B cell (primary cell): ENCODE measurements at regions not wholly inside any gene's neighbourhood (a gene's known extent, or its start where the extent isn't known, plus 50 kb on each side); places are given as distances from the start of the nearest gene placed in this dataset.

Experiments
- ATAC-seq: fragments of 200-7000 bp; cut with Tn5 transposase; one replicate; pipeline ENCODE4 v1.10.0; 2021; ENCODE audit warnings: low read depth, mild to moderate bottlenecking, moderate number of reproducible peaks, moderate library complexity
- CTCF ChIA-PET: fragments of 350-600 bp; sonication (Branson Sonifier 250); formaldehyde crosslinking; loops from one replicate; lab custom pipeline; 2021; ENCODE audit warnings: antibody characterized with exemption, inconsistent platforms; lab: Charles Lee
- POLR2A ChIA-PET: fragments of 350-600 bp; sonication (Branson Sonifier 250); formaldehyde crosslinking; loops from one replicate; lab custom pipeline; 2021; ENCODE audit warnings: antibody characterized with exemption; lab: Charles Lee
- DNase-seq: peaks from one replicate; pipeline ENCODE4 v3.0.0; 2013
- H2AFZ ChIP-seq: 2 replicates; pipeline ENCODE4 v1.6.1; 2012; ENCODE audit warnings: mild to moderate bottlenecking, low read depth, low read length; ENCODE audit not compliant: insufficient read depth, poor library complexity, severe bottlenecking
- H3K27ac ChIP-seq, 2 donors: 1 replicate in 1 of 2; 2 replicates in 1 of 2; pipeline ENCODE4 v1.5.1; 2012 to 2013; ENCODE audit warnings: low read length in 2 of 2, mild to moderate bottlenecking in 2 of 2, moderate library complexity in 1 of 2
- H3K27me3 ChIP-seq, 4 experiments: fragments of 200-600 bp in 1 of 4; sonication (generic) in 1 of 4; replicated peaks in 1 of 4; 1 replicate in 2 of 4; 2 replicates in 2 of 4; pipeline versions ENCODE4 v1.6.1 to v1.7.0; 2013 to 2016; ENCODE audit warnings: low read length in 3 of 4, mild to moderate bottlenecking in 2 of 4, mixed read lengths in 1 of 4, moderate library complexity in 1 of 4; ENCODE audit not compliant: insufficient read depth in 4 of 4, control insufficient read depth in 3 of 4; ENCODE audit errors: control extremely low read depth in 1 of 4
- H3K36me3 ChIP-seq, 2 experiments: replicated peaks in 1 of 2; 1 replicate in 1 of 2; 2 replicates in 1 of 2; pipeline versions ENCODE4 v1.6.1 to v1.7.1; 2013; ENCODE audit warnings: low read length in 1 of 2; ENCODE audit not compliant: insufficient read depth in 2 of 2, control insufficient read depth in 1 of 2; ENCODE audit errors: control extremely low read depth in 1 of 2, extremely low read depth in 1 of 2
- H3K4me1 ChIP-seq, 2 donors: fragments of 200-600 bp in 1 of 2; sonication (generic) in 1 of 2; 1 replicate in 1 of 2; 2 replicates in 1 of 2; pipeline versions ENCODE4 v1.5.1 to v1.6.1; 2013 to 2017; ENCODE audit warnings: low read length in 2 of 2; ENCODE audit not compliant: control insufficient read depth in 2 of 2, insufficient read depth in 2 of 2
- H3K4me2 ChIP-seq: replicated peaks from 2 replicates; pipeline ENCODE3; 2012; ENCODE audit warnings: mild to moderate bottlenecking, low read depth, low read length; ENCODE audit not compliant: poor library complexity, severe bottlenecking
- H3K4me3 ChIP-seq, 5 experiments: fragments of 200-600 bp in 1 of 5; sonication (generic) in 1 of 5; 1 replicate in 3 of 5; 2 replicates in 2 of 5; pipeline versions ENCODE4 v1.5.1 to v1.7.0; 2011 to 2016; ENCODE audit warnings: low read length in 4 of 5, mild to moderate bottlenecking in 4 of 5, low read depth in 2 of 5, control low read depth in 1 of 5, moderate library complexity in 1 of 5; ENCODE audit not compliant: insufficient read depth in 1 of 5; ENCODE audit errors: control extremely low read depth in 1 of 5, extremely low read depth in 1 of 5
- H3K79me2 ChIP-seq: fragments of 200-600 bp; sonication (generic); one replicate; pipeline ENCODE4 v1.6.0; 2016; ENCODE audit warnings: low read length; ENCODE audit not compliant: control insufficient read depth, insufficient read depth
- H3K9ac ChIP-seq: fragments of 200-600 bp; sonication (generic); 2 replicates; pipeline ENCODE4 v1.6.1; 2017; ENCODE audit warnings: mild to moderate bottlenecking, low read length, moderate library complexity
- H3K9me3 ChIP-seq, 3 donors: one replicate each; pipeline versions ENCODE4 v1.6.1 to v1.7.1; 2013; ENCODE audit warnings: low read length in 2 of 3; ENCODE audit not compliant: control insufficient read depth in 2 of 3, insufficient read depth in 1 of 3; ENCODE audit errors: control extremely low read depth in 1 of 3
- H4K20me1 ChIP-seq: 2 replicates; pipeline ENCODE4 v1.6.0; 2012; ENCODE audit warnings: mild to moderate bottlenecking, low read length; ENCODE audit not compliant: insufficient read depth, control insufficient read depth, poor library complexity, severe bottlenecking
- H3K27ac Mint-ChIP-seq: one replicate; pipeline ENCODE4 v1.8.0; 2021; ENCODE audit warnings: mixed read lengths
- H3K27me3 Mint-ChIP-seq: one replicate; pipeline ENCODE4 v1.8.0; 2021; ENCODE audit warnings: mixed read lengths
- H3K4me1 Mint-ChIP-seq: one replicate; pipeline ENCODE4 v1.8.0; 2021; ENCODE audit warnings: mixed read lengths
- H3K4me3 Mint-ChIP-seq: one replicate; pipeline ENCODE4 v1.8.0; 2021; ENCODE audit warnings: mixed read lengths
- H3K9me3 Mint-ChIP-seq: one replicate; pipeline ENCODE4 v1.8.0; 2022; ENCODE audit warnings: mixed read lengths; ENCODE audit not compliant: insufficient read depth
- EZH2 ChIP-seq: IDR thresholded peaks from 2 replicates; pipeline ENCODE4 v1.6.1; 2012; ENCODE audit warnings: borderline replicate concordance, low read depth, mild to moderate bottlenecking, moderate library complexity, low read length; ENCODE audit not compliant: insufficient read depth, poor library complexity, severe bottlenecking
- WGBS: methylation state at CpG from one replicate; pipeline ENCODE4 v1.1.5; 2013; ENCODE audit warnings: missing lambda C conversion rate; ENCODE audit not compliant: insufficient coverage; 5-methylcytosine and 5-hydroxymethylcytosine counted together
- intact Hi-C: fragments of 100-400 bp; cut with micrococcal nuclease; formaldehyde crosslinking; loops from one replicate; pipeline ENCODE4 v1.10.0; 2022
- TF ChIP-seq, protein P1 (sequence below): fragments of 200-600 bp; IDR thresholded peaks from one replicate; pipeline ENCODE4 v1.8.0; 2022; ENCODE audit warnings: antibody characterized with exemption, mild to moderate bottlenecking

DNA sequence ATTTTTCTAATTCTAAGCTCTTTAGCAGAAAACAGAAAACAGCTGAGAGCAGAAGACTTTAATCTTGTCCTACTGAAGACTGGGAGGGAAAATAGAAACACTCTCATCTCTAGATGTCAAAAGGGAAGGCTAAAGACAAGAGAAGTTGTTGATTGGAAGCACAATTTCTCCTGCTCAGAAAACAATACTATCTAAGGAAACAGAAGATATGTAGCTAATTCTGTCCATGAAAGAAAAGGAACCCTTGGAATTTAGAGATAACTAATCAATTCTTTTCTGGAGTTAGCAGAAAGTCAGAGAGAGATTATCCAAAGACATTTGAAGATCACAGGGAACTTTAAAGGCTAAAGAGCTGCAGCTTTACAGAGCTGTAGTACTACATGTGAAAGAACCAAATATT is 126.2 kb downstream of the HSD17B3 start:
- H3K4me2 ChIP-seq, result no peak overlapping the region
- DNase-seq (no peak), ATAC-seq (no peak)
- H3K36me3 ChIP-seq, result no peaks in the 10 kb centered on the region
- TF ChIP-seq, protein P1, sequence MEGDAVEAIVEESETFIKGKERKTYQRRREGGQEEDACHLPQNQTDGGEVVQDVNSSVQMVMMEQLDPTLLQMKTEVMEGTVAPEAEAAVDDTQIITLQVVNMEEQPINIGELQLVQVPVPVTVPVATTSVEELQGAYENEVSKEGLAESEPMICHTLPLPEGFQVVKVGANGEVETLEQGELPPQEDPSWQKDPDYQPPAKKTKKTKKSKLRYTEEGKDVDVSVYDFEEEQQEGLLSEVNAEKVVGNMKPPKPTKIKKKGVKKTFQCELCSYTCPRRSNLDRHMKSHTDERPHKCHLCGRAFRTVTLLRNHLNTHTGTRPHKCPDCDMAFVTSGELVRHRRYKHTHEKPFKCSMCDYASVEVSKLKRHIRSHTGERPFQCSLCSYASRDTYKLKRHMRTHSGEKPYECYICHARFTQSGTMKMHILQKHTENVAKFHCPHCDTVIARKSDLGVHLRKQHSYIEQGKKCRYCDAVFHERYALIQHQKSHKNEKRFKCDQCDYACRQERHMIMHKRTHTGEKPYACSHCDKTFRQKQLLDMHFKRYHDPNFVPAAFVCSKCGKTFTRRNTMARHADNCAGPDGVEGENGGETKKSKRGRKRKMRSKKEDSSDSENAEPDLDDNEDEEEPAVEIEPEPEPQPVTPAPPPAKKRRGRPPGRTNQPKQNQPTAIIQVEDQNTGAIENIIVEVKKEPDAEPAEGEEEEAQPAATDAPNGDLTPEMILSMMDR, result no peak
- TF ChIP-seq EZH2, result no peak
- peaks cover 0 to 3% (median 0%) of the 10 kb centered on the region in 4 experiments for H3K27me3 ChIP-seq
- no peaks in the 10 kb centered on the region for H3K4me1 ChIP-seq
- no peaks in the 10 kb centered on the region for H3K9me3 Mint-ChIP-seq
- CTCF ChIA-PET, result no interaction called here
- no peak overlapping the region for H2AFZ ChIP-seq
- no peak overlapping the region for H3K4me3 ChIP-seq
- intact Hi-C loops, result no loop called here
- H3K27ac ChIP-seq, result no peak overlapping the region
- no peaks in the 10 kb centered on the region for H3K9me3 ChIP-seq
- H3K9ac ChIP-seq, result no peak overlapping the region
- no peaks in the 10 kb centered on the region for H3K79me2 ChIP-seq
- no peaks in the 10 kb centered on the region for H4K20me1 ChIP-seq
- peaks cover 31% of the 10 kb centered on the region for H3K27me3 Mint-ChIP-seq
- H3K4me1 Mint-ChIP-seq, result no peaks in the 10 kb centered on the region
- POLR2A ChIA-PET, result no interaction called here
- H3K27ac Mint-ChIP-seq, result no peak overlapping the region
- no peak overlapping the region for H3K4me3 Mint-ChIP-seq

DNA sequence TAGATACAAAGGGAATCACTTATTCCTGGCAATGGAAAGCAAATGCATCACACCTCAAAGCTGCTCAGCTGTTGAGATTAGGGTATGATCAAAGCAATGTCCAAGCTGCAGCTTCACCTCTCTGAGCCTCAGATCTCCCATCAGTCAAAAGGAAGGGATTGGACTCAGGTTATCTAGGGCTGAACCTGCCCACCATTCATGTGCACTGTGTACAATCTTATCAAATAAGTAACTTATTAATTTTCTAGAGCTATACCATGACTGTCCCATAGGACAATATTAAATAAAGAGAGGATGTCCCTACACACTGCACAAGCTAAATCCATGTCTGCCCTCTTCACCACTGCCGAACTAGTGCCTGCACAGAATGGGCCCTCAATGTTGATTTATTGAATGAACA is 127.0 kb downstream of the HSD17B3 start:
- ChIA-PET CTCF (no interaction called here), POLR2A (no interaction called here)
- no peak overlapping the region for H3K4me3 Mint-ChIP-seq
- Histone ChIP-seq H3K36me3 (no peaks in the 10 kb centered on the region), H3K4me3 (no peak overlapping the region), H3K27ac (no peak overlapping the region), H3K9me3 (no peaks in the 10 kb centered on the region), H3K27me3 (peaks cover 0 to 3% (median 0%) of the 10 kb centered on the region in 4 experiments), H3K4me1 (no peaks in the 10 kb centered on the region), H3K9ac (no peak overlapping the region), H3K79me2 (no peaks in the 10 kb centered on the region), H3K4me2 (no peak overlapping the region), H2AFZ (no peak overlapping the region), H4K20me1 (no peaks in the 10 kb centered on the region)
- TF ChIP-seq EZH2, result no peak
- TF ChIP-seq, protein P1, result no peak
- DNase-seq, result no peak
- H3K9me3 Mint-ChIP-seq, result no peaks in the 10 kb centered on the region
- intact Hi-C loops, result no loop called here
- WGBS, result no CpG with 5 or more reads among the region's 1 CpG
- H3K27ac Mint-ChIP-seq, result no peak overlapping the region
- no peak for ATAC-seq
- peaks cover 27% of the 10 kb centered on the region for H3K27me3 Mint-ChIP-seq
- H3K4me1 Mint-ChIP-seq, result no peaks in the 10 kb centered on the region
